Transverse colon (tissue), 4 donors: ENCODE measurements at regions not wholly inside any gene's neighbourhood (a gene's known extent, or its start where the extent isn't known, plus 50 kb on each side); places are given as distances from the start of the nearest gene placed in this dataset.

ENCODE experiments used
- EP300 ChIP-seq: sonication (generic); formaldehyde crosslinking; IDR thresholded peaks from one replicate; pipeline ENCODE4 v1.6.1; 2017; ENCODE audit warnings: antibody characterized with exemption, low read depth
- POLR2A ChIP-seq: fragments of 450-650 bp; IDR thresholded peaks from one replicate; pipeline ENCODE4 v1.6.1; 2016; ENCODE audit warnings: antibody characterized with exemption, mild to moderate bottlenecking, moderate library complexity
- POLR2AphosphoS5 ChIP-seq, 3 donors: sonication (generic); formaldehyde crosslinking; IDR thresholded peaks; one replicate each; pipeline ENCODE4 v1.6.1; 2016; ENCODE audit warnings: antibody characterized with exemption in 3 of 3
- TF ChIP-seq, protein P1 (sequence below), 5 experiments: fragments of 200-600 bp in 3 of 5; fragments of 450-650 bp in 2 of 5; sonication (generic) in 3 of 5; IDR thresholded peaks; 1 replicate in 2 of 5; 2 replicates in 3 of 5; pipeline ENCODE4 v1.5.1; 2016 to 2017; ENCODE audit warnings: antibody characterized with exemption in 5 of 5, inconsistent platforms in 3 of 5, mild to moderate bottlenecking in 2 of 5, moderate library complexity in 1 of 5

DNA sequence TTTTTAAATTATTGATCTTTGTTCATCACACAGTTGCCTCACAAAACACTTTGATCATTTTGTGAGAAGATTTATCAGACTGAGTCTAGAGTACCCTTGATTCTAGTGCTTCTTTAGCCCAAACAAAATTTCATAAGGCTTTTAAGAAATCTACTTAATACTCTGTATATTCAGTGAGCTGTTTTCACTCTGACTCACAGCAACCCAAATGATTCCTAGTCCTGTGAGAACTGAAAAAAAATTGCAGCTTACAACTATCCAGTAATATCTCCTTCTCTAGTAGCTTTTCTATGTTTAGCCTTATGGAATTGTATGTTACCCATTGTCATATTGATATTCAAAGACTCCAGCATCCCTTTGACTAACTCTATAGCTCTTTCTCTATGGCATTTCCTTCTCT, 915.6 kb downstream of the AMY1C start:
- TF ChIP-seq, protein P1, sequence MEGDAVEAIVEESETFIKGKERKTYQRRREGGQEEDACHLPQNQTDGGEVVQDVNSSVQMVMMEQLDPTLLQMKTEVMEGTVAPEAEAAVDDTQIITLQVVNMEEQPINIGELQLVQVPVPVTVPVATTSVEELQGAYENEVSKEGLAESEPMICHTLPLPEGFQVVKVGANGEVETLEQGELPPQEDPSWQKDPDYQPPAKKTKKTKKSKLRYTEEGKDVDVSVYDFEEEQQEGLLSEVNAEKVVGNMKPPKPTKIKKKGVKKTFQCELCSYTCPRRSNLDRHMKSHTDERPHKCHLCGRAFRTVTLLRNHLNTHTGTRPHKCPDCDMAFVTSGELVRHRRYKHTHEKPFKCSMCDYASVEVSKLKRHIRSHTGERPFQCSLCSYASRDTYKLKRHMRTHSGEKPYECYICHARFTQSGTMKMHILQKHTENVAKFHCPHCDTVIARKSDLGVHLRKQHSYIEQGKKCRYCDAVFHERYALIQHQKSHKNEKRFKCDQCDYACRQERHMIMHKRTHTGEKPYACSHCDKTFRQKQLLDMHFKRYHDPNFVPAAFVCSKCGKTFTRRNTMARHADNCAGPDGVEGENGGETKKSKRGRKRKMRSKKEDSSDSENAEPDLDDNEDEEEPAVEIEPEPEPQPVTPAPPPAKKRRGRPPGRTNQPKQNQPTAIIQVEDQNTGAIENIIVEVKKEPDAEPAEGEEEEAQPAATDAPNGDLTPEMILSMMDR (IDR thresholded peaks at IDR 0.05): no peak
- TF ChIP-seq POLR2A (no peak), EP300 (no peak), POLR2AphosphoS5 (IDR thresholded peaks at IDR 0.05) (no peak)
